Neural cell (in vitro differentiated cells): ENCODE measurements at regions not wholly inside any gene's neighbourhood (a gene's known extent, or its start where the extent isn't known, plus 50 kb on each side); places are given as distances from the start of the nearest gene placed in this dataset.

Experiments used
- CTCF ChIP-seq: fragments of 450-650 bp; IDR thresholded peaks from 2 replicates; pipeline ENCODE4 v1.5.1; 2014; ENCODE audit warnings: antibody characterized with exemption, mild to moderate bottlenecking, moderate library complexity; ENCODE audit not compliant: poor library complexity, severe bottlenecking
- MXI1 ChIP-seq: fragments of 450-650 bp; conservative IDR thresholded peaks from 2 replicates; pipeline ENCODE4 v1.6.1; 2014; ENCODE audit warnings: antibody characterized with exemption, mild to moderate bottlenecking; ENCODE audit not compliant: poor library complexity, severe bottlenecking
- POLR2AphosphoS5 ChIP-seq: IDR thresholded peaks from 2 replicates; pipeline ENCODE4 v1.6.1; 2012
- TAF1 ChIP-seq: IDR thresholded peaks from 2 replicates; pipeline ENCODE4 v1.6.1; 2012; ENCODE audit warnings: low read depth

- TF ChIP-seq CTCF (no peak), POLR2AphosphoS5 (no peak), TAF1 (no peak), MXI1 (no peak)
Measured at GRCh38 chr15:47477341-47477740, 240.0 kb upstream of the SEMA6D start.
